Kidney epithelial cell (primary cell): ENCODE measurements at regions not wholly inside any gene's neighbourhood (a gene's known extent, or its start where the extent isn't known, plus 50 kb on each side); places are given as distances from the start of the nearest gene placed in this dataset.
A peak's percentile ranks its signal among the peaks of the same experiment; 100 is the strongest.

Experiments
- DNase-seq: peaks from one replicate; pipeline ENCODE4 v3.0.0-alpha.2; 2010; ENCODE audit warnings: low read depth
- H3K27me3 ChIP-seq: 2 replicates; pipeline ENCODE4 v1.6.0; 2011; ENCODE audit warnings: low read length; ENCODE audit not compliant: control insufficient read depth, insufficient read depth
- H3K36me3 ChIP-seq: 2 replicates; pipeline ENCODE4 v1.5.1; 2011; ENCODE audit warnings: low read length; ENCODE audit not compliant: control insufficient read depth, insufficient read depth
- H3K4me3 ChIP-seq: 2 replicates; pipeline ENCODE4 v1.5.1; 2011; ENCODE audit warnings: low read depth, mild to moderate bottlenecking, control low read depth, low read length
- TF ChIP-seq, protein P1 (sequence below): IDR thresholded peaks from 2 replicates; pipeline ENCODE4 v1.5.1; 2011; ENCODE audit warnings: mild to moderate bottlenecking, moderate library complexity, low read length, control low read depth, inconsistent platforms; ENCODE audit not compliant: insufficient read depth, poor library complexity, severe bottlenecking

DNA sequence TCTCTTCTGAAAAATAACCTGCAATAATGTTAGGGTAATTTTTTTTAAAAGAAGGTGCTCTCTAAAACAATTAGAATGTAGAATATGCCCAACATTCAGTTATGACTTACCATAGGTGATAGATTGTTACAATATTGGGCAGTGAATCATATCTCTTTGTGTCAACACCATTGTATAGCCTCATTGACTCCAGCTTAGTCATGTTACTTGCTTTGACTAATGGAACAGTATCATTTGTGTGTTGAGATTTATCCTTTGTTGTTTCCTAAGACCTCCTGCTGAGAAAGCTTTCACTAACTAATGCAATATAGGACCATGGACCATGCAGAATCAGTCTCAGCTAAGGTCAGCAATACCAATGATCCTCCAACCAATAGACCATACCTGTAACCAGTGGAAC is 1106.4 kb downstream of the SI start:
- Histone ChIP-seq H3K36me3 (no peaks in the 10 kb centered on the region), H3K27me3 (no peaks in the 10 kb centered on the region), H3K4me3 (no peak overlapping the region)
- TF ChIP-seq, protein P1, sequence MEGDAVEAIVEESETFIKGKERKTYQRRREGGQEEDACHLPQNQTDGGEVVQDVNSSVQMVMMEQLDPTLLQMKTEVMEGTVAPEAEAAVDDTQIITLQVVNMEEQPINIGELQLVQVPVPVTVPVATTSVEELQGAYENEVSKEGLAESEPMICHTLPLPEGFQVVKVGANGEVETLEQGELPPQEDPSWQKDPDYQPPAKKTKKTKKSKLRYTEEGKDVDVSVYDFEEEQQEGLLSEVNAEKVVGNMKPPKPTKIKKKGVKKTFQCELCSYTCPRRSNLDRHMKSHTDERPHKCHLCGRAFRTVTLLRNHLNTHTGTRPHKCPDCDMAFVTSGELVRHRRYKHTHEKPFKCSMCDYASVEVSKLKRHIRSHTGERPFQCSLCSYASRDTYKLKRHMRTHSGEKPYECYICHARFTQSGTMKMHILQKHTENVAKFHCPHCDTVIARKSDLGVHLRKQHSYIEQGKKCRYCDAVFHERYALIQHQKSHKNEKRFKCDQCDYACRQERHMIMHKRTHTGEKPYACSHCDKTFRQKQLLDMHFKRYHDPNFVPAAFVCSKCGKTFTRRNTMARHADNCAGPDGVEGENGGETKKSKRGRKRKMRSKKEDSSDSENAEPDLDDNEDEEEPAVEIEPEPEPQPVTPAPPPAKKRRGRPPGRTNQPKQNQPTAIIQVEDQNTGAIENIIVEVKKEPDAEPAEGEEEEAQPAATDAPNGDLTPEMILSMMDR: no peak
- no peak for DNase-seq

DNA sequence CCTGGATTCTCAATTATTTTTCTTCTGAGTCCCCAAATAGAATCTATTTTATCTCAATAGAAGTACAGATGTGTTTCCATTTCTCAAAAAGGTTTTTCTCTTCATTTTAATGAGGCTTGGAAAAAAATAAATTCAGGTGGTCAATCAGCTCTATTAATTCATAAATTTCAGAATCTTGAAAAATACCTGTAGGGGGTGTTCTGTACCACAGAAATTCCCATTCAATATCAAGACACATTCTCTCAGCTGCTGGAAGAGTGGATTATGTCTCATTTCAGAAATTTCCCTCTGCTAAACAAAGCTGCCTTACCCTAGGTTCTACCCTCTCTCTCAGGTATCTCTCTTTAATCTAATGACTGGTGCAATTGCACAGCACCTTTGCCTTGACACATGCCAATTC is 1121.2 kb downstream of the SI start:
- no peaks in the 10 kb centered on the region for H3K27me3 ChIP-seq

GRCh38 chr3:163953526-163953925 is 1124.8 kb downstream of the SI start:
- H3K27me3 ChIP-seq: no peaks in the 10 kb centered on the region
- TF ChIP-seq, protein P1: no peak
- H3K4me3 ChIP-seq: no peak overlapping the region
- no peak for DNase-seq
- H3K36me3 ChIP-seq: no peaks in the 10 kb centered on the region

More for the DNA sequence above, 1121.2 kb downstream of the SI start:
- no peak for DNase-seq
- TF ChIP-seq, protein P1: no peak
- Histone ChIP-seq H3K36me3 (no peaks in the 10 kb centered on the region), H3K4me3 (no peak overlapping the region)

DNA sequence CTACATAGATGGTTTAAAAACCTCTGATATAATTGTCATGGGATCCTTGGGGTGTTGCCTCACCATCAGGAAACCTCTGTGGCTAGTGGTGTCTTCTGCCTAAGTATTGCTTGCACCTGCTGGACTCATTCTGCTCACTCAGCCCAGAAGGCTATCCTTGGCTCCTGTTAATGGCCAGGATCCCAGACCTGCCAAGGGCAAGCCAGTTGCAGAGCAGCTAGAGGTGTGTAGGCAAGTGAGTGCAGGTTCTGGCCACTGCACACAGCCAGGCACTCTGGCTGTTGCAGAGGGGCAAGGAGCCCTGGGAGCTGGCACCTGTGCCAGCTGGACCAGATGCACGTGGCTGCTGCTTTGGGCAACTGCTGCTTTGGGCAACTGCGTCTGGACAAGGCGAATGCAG is 1125.8 kb downstream of the SI start:
- no peak for DNase-seq
- H3K36me3 ChIP-seq: no peaks in the 10 kb centered on the region
- TF ChIP-seq, protein P1: no peak
- H3K4me3 ChIP-seq: no peak overlapping the region
- no peaks in the 10 kb centered on the region for H3K27me3 ChIP-seq

GRCh38 chr3:163951397-163951987 is 1126.8 kb downstream of the SI start:
- TF ChIP-seq, protein P1: peak; percentile 43
- H3K36me3 ChIP-seq: no peaks in the 10 kb centered on the region
- no peaks in the 10 kb centered on the region for H3K27me3 ChIP-seq
- no peak overlapping the region for H3K4me3 ChIP-seq
- DNase-seq: no peak

GRCh38 chr3:163946785-163947184 is 1131.5 kb downstream of the SI start:
- no peaks in the 10 kb centered on the region for H3K36me3 ChIP-seq
- no peak for DNase-seq
- H3K27me3 ChIP-seq: no peaks in the 10 kb centered on the region
- TF ChIP-seq, protein P1: no peak
- H3K4me3 ChIP-seq: no peak overlapping the region
